ENCODE measurements at regions not wholly inside any gene's neighbourhood (a gene's known extent, or its start where the extent isn't known, plus 50 kb on each side); places are given as distances from the start of the nearest gene placed in this dataset.
"Not testable (repeated sequence)": the region's sequence is repeated elsewhere in the genome, so short reads cannot be mapped to it uniquely, and the experiment has no call there.

GRCh38 chr13:58933475-58933874, 1230.3 kb downstream of the DIAPH3 start:
- DNase-seq = no peak

- no peak for DNase-seq
These were observed 1228.0 kb downstream of the DIAPH3 start for GRCh38 chr13:58935689-58936088.

- DNase-seq = no peak
These were observed 1217.5 kb downstream of the DIAPH3 start for GRCh38 chr13:58946274-58946673.

- no peak for DNase-seq
These were observed 1214.1 kb downstream of the DIAPH3 start for GRCh38 chr13:58949646-58950045.

- no peak for DNase-seq
These were observed 1212.8 kb downstream of the DIAPH3 start for GRCh38 chr13:58950911-58951310.

DNA sequence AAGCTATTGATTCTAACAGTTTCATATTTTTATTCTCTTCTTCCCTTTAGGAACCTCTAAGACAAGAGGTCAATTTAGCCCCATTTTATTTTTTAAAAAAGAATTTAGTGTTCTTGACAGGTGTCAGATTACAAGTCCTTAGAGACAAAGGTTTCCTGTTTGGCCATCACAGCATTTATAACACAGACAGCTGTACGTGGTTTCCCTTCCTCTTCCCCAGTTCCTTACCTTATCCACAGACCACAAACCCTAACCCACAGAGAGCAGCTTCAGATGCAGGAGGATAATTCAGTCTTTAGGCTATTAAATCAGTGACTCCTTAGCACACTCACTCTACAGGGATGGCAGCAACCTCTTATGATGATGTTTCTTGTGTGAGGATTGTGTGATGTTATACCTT, 1210.1 kb downstream of the DIAPH3 start:
- DNase-seq = no peak

- DNase-seq = no peak
These were observed 1208.0 kb downstream of the DIAPH3 start for GRCh38 chr13:58955546-58956385.

GRCh38 chr13:58958097-58958496, 1205.6 kb downstream of the DIAPH3 start:
- not testable (repeated sequence) for DNase-seq

GRCh38 chr13:58960888-58961287, 1202.8 kb downstream of the DIAPH3 start:
- no peak for DNase-seq

- no peak for DNase-seq
These were observed 1200.4 kb downstream of the DIAPH3 start for GRCh38 chr13:58963321-58963720.

DNA sequence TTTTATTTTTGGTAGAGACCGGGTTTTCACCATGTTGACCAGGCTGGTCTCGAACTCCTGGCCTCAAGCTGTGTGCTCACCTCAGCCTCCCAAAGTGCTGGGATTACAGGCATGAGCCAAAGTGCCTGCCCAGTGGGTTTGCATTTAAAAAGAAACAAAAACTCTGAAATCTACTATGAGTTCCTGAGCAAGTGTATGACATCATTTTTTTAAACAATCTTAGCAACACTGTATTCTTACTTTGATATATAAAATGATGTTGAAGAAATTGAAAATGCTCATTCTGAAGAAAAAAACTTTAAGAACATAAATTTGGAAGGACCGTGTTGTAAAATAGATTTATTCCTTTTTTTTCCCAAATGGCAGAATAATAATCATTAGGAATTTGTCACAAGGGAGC, 1199.7 kb downstream of the DIAPH3 start:
- no peak for DNase-seq

DNA sequence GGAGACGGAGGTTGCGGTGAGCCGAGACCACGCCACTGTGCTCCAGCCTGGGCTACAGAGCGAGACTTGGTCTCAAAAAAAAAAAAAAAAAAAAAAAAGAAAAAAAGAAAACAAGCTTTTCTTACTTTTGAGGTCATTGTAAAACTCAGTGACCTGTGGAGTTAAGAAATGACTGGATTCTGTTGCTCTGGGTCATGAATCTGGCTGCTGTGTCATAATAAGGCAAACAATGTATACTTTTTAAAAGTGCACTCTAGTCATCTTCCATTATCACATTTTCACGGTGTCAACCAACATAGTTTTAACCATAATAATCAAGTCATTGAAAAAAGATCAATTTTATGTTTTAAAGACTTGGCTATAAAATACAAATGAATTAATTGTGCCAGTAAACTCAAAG, 1186.6 kb downstream of the DIAPH3 start:
- no peak for DNase-seq

GRCh38 chr13:58978331-58978730, 1185.4 kb downstream of the DIAPH3 start:
- no peak for DNase-seq

- no peak for DNase-seq
These were observed 1183.9 kb downstream of the DIAPH3 start for GRCh38 chr13:58979851-58980250.

- DNase-seq = no peak
These were observed 1177.9 kb downstream of the DIAPH3 start for GRCh38 chr13:58985845-58986244.

- no peak for DNase-seq
These were observed 1174.2 kb downstream of the DIAPH3 start for GRCh38 chr13:58989556-58989955.

- no peak for DNase-seq
These were observed 1171.8 kb downstream of the DIAPH3 start for GRCh38 chr13:58991826-58992477.

DNA sequence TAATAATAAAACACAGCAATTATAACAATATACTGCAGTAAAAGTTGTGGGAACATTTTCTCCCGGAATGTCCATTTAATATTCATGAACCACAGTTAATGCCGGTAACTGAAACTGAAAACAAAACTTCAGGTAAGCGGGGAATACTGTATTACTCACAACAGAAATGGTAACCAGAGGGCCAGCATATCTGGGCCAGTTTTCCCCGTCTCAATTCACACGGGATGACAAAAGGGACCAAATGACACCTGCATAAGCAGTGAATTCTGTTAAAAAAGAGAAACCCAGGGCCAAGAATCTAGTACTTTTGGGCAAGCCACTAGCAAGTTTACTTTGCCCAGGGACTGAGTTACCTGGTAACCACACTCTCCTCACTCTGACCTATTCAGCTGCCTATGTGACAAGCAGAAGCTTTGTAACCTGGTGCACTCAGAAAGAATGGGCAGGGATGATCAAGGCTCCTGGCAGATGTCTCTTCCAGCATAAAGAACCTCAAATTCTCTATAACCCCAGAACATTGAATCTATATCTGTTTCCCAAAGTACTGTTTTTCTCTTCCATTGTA, 1171.2 kb downstream of the DIAPH3 start:
- no peak for DNase-seq

DNA sequence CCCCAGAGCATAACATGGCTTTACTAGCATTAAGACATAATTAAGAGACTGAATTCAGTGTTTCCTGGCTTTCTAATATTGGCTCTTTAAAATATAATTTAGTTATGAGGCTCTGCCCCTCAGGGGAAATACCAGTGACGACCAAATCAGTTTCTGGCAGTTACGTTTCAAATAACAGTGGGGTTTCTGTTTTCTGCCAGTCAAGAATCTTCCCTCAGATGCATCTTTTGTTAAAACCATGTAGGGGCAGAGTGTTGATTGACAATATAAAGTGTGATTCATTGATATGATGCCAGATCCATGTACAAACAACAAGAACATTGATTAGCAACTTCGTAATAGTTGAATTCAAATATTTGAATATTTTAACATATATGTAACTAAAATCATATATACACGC, 1169.7 kb downstream of the DIAPH3 start:
- no peak for DNase-seq

DNA sequence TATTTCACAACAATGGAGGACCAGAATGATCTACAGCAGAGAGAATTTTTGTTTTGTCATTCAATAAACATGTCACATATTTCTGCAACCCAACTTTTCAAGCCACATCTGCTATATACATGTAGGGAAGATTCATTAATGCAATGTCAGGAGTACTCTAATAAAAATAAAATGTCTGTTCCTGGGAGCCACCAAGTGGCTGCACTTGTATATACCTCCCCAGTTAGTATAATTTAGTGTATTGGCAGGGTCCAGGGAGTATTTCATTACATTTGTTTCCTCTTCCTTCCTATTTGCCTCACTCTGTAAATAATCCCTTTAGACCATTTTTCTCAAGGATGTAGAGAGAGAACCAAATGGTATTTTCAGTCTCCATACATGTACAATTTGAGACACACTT, 1169.0 kb downstream of the DIAPH3 start:
- DNase-seq = no peak

- DNase-seq = no peak
These were observed 1165.0 kb downstream of the DIAPH3 start for GRCh38 chr13:58998716-58999115.

DNA sequence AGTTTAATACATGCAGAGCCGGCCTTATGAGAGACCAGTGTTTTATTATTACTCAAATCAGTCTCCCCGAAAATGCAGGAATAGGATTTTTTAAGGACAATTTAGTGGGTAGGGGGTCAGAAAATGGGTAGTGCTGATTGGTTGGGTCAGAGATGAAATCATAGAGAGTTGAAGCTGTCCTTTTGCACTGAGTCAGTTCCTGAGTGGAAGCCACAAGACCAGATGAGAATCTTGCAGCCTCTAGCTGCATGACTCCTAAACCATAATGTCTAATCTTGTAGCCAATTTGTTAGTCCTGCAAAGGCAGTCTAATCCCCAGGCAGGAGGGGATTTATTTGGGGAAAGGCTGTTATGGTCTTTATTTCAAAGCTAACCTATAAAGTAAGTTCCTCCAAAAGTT, 1163.9 kb downstream of the DIAPH3 start:
- no peak for DNase-seq

DNA sequence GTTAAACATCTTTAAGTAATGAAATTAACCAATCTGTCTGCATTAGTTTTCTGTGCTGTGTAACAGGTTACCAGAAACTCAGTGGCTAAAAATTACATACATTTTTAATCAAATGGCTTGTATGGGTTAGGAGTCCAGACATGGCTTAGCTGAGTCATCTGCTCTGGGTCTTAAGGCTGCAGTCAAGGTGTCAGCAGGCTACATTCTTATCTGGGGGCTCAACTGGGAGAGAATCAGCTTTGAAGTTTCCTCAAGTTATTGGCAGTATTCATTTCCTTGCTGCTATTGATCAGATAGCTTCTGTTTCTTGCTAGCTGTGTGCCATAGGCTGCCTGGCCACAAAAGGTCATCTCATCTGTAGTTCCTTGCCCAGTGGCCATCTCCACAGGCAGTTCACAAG, 1163.0 kb downstream of the DIAPH3 start:
- no peak for DNase-seq

DNA sequence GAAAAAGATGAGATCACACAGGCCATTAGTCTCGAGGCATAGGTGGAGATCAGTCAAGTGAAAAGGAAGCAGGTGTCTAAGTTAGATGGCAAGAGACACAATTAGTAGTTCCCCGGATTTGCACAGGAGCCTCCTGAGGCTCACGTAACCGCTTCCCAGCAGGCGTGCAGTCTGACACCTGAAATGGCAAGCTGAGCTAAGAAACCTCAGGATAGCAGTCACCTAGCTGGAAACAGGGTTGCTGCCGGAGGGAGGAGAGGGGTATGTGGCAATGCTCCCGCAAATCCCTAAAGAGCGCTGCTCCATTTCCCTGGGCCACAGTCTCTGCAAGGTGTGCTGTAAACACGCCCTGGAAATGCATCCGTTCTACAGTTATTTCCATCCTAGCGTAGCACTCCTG, 1151.0 kb downstream of the DIAPH3 start:
- DNase-seq = no peak
